Eye (tissue), 1 donor: ENCODE measurements at regions not wholly inside any gene's neighbourhood (a gene's known extent, or its start where the extent isn't known, plus 50 kb on each side); places are given as distances from the start of the nearest gene placed in this dataset.
"Not testable (repeated sequence)": the region's sequence is repeated elsewhere in the genome, so short reads cannot be mapped to it uniquely, and the experiment has no call there.

ENCODE experiments used
- DNase-seq: peaks from one replicate; pipeline ENCODE4 v3.0.0-alpha.2; 2015

GRCh38 chrX:109782994-109783700, 50.1 kb upstream of the ACSL4 start:
- DNase-seq: no peak

GRCh38 chrX:109783701-109784079, 50.6 kb upstream of the ACSL4 start:
- DNase-seq: no peak

- DNase-seq: no peak
These were observed 52.0 kb upstream of the ACSL4 start for GRCh38 chrX:109785053-109785452.

GRCh38 chrX:109790511-109790910, 57.5 kb upstream of the ACSL4 start:
- DNase-seq: not testable (repeated sequence)

- no peak for DNase-seq
These were observed 60.1 kb upstream of the ACSL4 start for GRCh38 chrX:109793191-109793590.

- DNase-seq: no peak
These were observed 62.6 kb upstream of the ACSL4 start for GRCh38 chrX:109795682-109796081.

- DNase-seq: no peak
These were observed 64.4 kb upstream of the ACSL4 start for GRCh38 chrX:109797311-109797975.

- DNase-seq: no peak
These were observed 79.2 kb upstream of the ACSL4 start for GRCh38 chrX:109812236-109812635.

GRCh38 chrX:109813236-109813635, 80.2 kb upstream of the ACSL4 start:
- DNase-seq: no peak

- DNase-seq: no peak
These were observed 85.9 kb upstream of the ACSL4 start for GRCh38 chrX:109818976-109819375.

- no peak for DNase-seq
These were observed 89.8 kb upstream of the ACSL4 start for GRCh38 chrX:109822861-109823260.

- DNase-seq: peak; percentile 16
These were observed 94.1 kb upstream of the ACSL4 start for GRCh38 chrX:109826954-109827708.

GRCh38 chrX:109827772-109828171, 94.7 kb upstream of the ACSL4 start:
- no peak for DNase-seq

GRCh38 chrX:109830157-109830703, 97.2 kb upstream of the ACSL4 start:
- no peak for DNase-seq

GRCh38 chrX:109830704-109831206, 97.7 kb upstream of the ACSL4 start:
- DNase-seq: no peak

- no peak for DNase-seq
These were observed 98.4 kb upstream of the ACSL4 start for GRCh38 chrX:109831326-109831985.

- DNase-seq: no peak
These were observed 106.9 kb upstream of the ACSL4 start for GRCh38 chrX:109839694-109840567.

- DNase-seq: no peak
These were observed 107.5 kb upstream of the ACSL4 start for GRCh38 chrX:109840585-109840984.

- DNase-seq: no peak
These were observed 108.2 kb upstream of the ACSL4 start for GRCh38 chrX:109841257-109841656.

GRCh38 chrX:109841869-109842579, 109.0 kb upstream of the ACSL4 start:
- DNase-seq: no peak

GRCh38 chrX:109842611-109843010, 109.6 kb upstream of the ACSL4 start:
- no peak for DNase-seq
